Breast epithelium (tissue), 4 donors: ENCODE measurements at regions not wholly inside any gene's neighbourhood (a gene's known extent, or its start where the extent isn't known, plus 50 kb on each side); places are given as distances from the start of the nearest gene placed in this dataset.

Experiments used
- DNase-seq, 2 donors: peaks; one replicate each; pipeline ENCODE4 v3.0.0-alpha.2; 2019; ENCODE audit warnings: low spot score in 2 of 2
- H3K27ac ChIP-seq, 2 donors: fragments of 200-600 bp; sonication (generic) in 1 of 2; one replicate each; pipeline ENCODE4 v1.5.1; 2016 to 2019; ENCODE audit warnings: mild to moderate bottlenecking in 1 of 2
- H3K27me3 ChIP-seq, 2 donors: fragments of 200-600 bp; sonication (generic) in 1 of 2; one replicate each; pipeline versions ENCODE4 v1.5.1 to v1.6.0; 2017 to 2019; ENCODE audit warnings: control low read depth in 1 of 2, mild to moderate bottlenecking in 1 of 2
- H3K36me3 ChIP-seq: fragments of 200-600 bp; one replicate; pipeline ENCODE4 v1.5.1; 2019
- H3K4me1 ChIP-seq, 2 donors: fragments of 200-600 bp; sonication (generic); one replicate each; pipeline ENCODE4 v1.5.1; 2016 to 2019; ENCODE audit warnings: control low read depth in 1 of 2
- H3K4me3 ChIP-seq, 3 donors: fragments of 200-600 bp; sonication (generic); 1 replicate in 2 of 3; 2 replicates in 1 of 3; pipeline ENCODE4 v1.5.1; 2016 to 2019; ENCODE audit warnings: mild to moderate bottlenecking in 3 of 3, moderate library complexity in 2 of 3
- H3K9me3 ChIP-seq, 2 donors: fragments of 200-600 bp; sonication (generic) in 1 of 2; one replicate each; pipeline ENCODE4 v1.5.1; 2016 to 2019; ENCODE audit warnings: control low read depth in 1 of 2
- CTCF ChIP-seq, 3 donors: fragments of 450-650 bp; IDR thresholded peaks; one replicate each; pipeline ENCODE4 v1.5.1; 2016 to 2017; ENCODE audit warnings: antibody characterized with exemption in 3 of 3, mild to moderate bottlenecking in 3 of 3, moderate library complexity in 3 of 3
- POLR2A ChIP-seq: fragments of 450-650 bp; IDR thresholded peaks from one replicate; pipeline ENCODE4 v1.6.1; 2016; ENCODE audit warnings: antibody characterized with exemption, mild to moderate bottlenecking, moderate library complexity
- POLR2AphosphoS5 ChIP-seq, 3 donors: sonication (generic); formaldehyde crosslinking; IDR thresholded peaks; one replicate each; pipeline ENCODE4 v1.6.1; 2017; ENCODE audit warnings: antibody characterized with exemption in 3 of 3
- intact Hi-C: fragments of 100-400 bp; cut with DNase I; formaldehyde crosslinking; loops from one replicate; pipeline ENCODE4 v1.15.1; 2023; ENCODE audit warnings: low total_unique reads

- no peaks in the 10 kb centered on the region for H3K27me3 ChIP-seq
- no peaks in the 10 kb centered on the region for H3K4me1 ChIP-seq
- H3K4me3 ChIP-seq, result no peak overlapping the region
- TF ChIP-seq CTCF (IDR thresholded peaks at IDR 0.05), result no peak
- TF ChIP-seq POLR2AphosphoS5 (IDR thresholded peaks at IDR 0.05), result no peak
- no peak for TF ChIP-seq POLR2A
- no peak overlapping the region for H3K27ac ChIP-seq
- no peaks in the 10 kb centered on the region for H3K36me3 ChIP-seq
- intact Hi-C loops, result no loop called here
- no peak for DNase-seq
- no peaks in the 10 kb centered on the region for H3K9me3 ChIP-seq
Observed at GRCh38 chr4:137452799-137453198, 79.5 kb downstream of the PCDH18 start.

GRCh38 chr4:137451172-137451825, 81.0 kb downstream of the PCDH18 start:
- TF ChIP-seq POLR2A, result no peak
- TF ChIP-seq POLR2AphosphoS5 (IDR thresholded peaks at IDR 0.05), result no peak
- no peak for TF ChIP-seq CTCF (IDR thresholded peaks at IDR 0.05)
- Histone ChIP-seq H3K27me3 (no peaks in the 10 kb centered on the region), H3K9me3 (no peaks in the 10 kb centered on the region), H3K4me1 (no peaks in the 10 kb centered on the region), H3K27ac (no peak overlapping the region), H3K36me3 (no peaks in the 10 kb centered on the region), H3K4me3 (no peak overlapping the region)
- no peak for DNase-seq
- intact Hi-C loops, result no loop called here

GRCh38 chr4:137448402-137448801, 83.9 kb downstream of the PCDH18 start:
- DNase-seq, result no peak
- no peaks in the 10 kb centered on the region for H3K4me1 ChIP-seq
- no peaks in the 10 kb centered on the region for H3K36me3 ChIP-seq
- intact Hi-C loops, result no loop called here
- no peak overlapping the region for H3K27ac ChIP-seq
- TF ChIP-seq POLR2A, result no peak
- TF ChIP-seq POLR2AphosphoS5 (IDR thresholded peaks at IDR 0.05), result no peak
- TF ChIP-seq CTCF (IDR thresholded peaks at IDR 0.05), result no peak
- H3K4me3 ChIP-seq, result no peak overlapping the region
- no peaks in the 10 kb centered on the region for H3K9me3 ChIP-seq
- no peaks in the 10 kb centered on the region for H3K27me3 ChIP-seq

GRCh38 chr4:137446071-137446470, 86.2 kb downstream of the PCDH18 start:
- TF ChIP-seq POLR2A, result no peak
- no peak for TF ChIP-seq POLR2AphosphoS5 (IDR thresholded peaks at IDR 0.05)
- no peak for TF ChIP-seq CTCF (IDR thresholded peaks at IDR 0.05)
- H3K36me3 ChIP-seq, result no peaks in the 10 kb centered on the region
- intact Hi-C loops, result no loop called here
- DNase-seq, result no peak
- H3K9me3 ChIP-seq, result no peaks in the 10 kb centered on the region
- no peaks in the 10 kb centered on the region for H3K27me3 ChIP-seq
- no peak overlapping the region for H3K27ac ChIP-seq
- no peak overlapping the region for H3K4me3 ChIP-seq
- no peaks in the 10 kb centered on the region for H3K4me1 ChIP-seq

- no peaks in the 10 kb centered on the region for H3K36me3 ChIP-seq
- H3K4me3 ChIP-seq, result no peak overlapping the region
- no peaks in the 10 kb centered on the region for H3K27me3 ChIP-seq
- TF ChIP-seq CTCF (IDR thresholded peaks at IDR 0.05) (no peak), POLR2A (no peak), POLR2AphosphoS5 (IDR thresholded peaks at IDR 0.05) (no peak)
- H3K9me3 ChIP-seq, result no peaks in the 10 kb centered on the region
- no peak for DNase-seq
- no peaks in the 10 kb centered on the region for H3K4me1 ChIP-seq
- H3K27ac ChIP-seq, result no peak overlapping the region
- intact Hi-C loops, result no loop called here
Observed at GRCh38 chr4:137443031-137443800, 89.1 kb downstream of the PCDH18 start.
